Upper lobe of left lung (tissue), 6 donors: ENCODE measurements at regions not wholly inside any gene's neighbourhood (a gene's known extent, or its start where the extent isn't known, plus 50 kb on each side); places are given as distances from the start of the nearest gene placed in this dataset.

Source experiments
- ATAC-seq, 2 donors: fragments of 200-7000 bp; cut with Tn5 transposase; one replicate each; pipeline ENCODE4 v1.9.1; 2022; ENCODE audit warnings: mild to moderate bottlenecking in 2 of 2, moderate library complexity in 2 of 2; ENCODE audit not compliant: low FRiP score in 2 of 2
- DNase-seq, 2 donors: peaks; one replicate each; pipeline ENCODE4 v3.0.0-alpha.2; 2019 to 2020
- H3K27ac ChIP-seq, 4 donors: fragments of 200-600 bp; sonication (generic); one replicate each; pipeline ENCODE4 v1.5.1; 2016 to 2019
- H3K27me3 ChIP-seq, 4 donors: fragments of 200-600 bp; sonication (generic); one replicate each; pipeline ENCODE4 v1.5.1; 2017 to 2019
- H3K36me3 ChIP-seq, 4 donors: fragments of 200-600 bp; sonication (generic); one replicate each; pipeline ENCODE4 v1.5.1; 2016 to 2019
- H3K4me1 ChIP-seq, 4 donors: fragments of 200-600 bp; sonication (generic); one replicate each; pipeline ENCODE4 v1.5.1; 2018 to 2019
- H3K4me3 ChIP-seq, 4 donors: fragments of 200-600 bp; sonication (generic); one replicate each; pipeline ENCODE4 v1.5.1; 2017 to 2019; ENCODE audit warnings: mild to moderate bottlenecking in 2 of 4, moderate library complexity in 1 of 4
- H3K9me3 ChIP-seq, 4 donors: fragments of 200-600 bp; sonication (generic); one replicate each; pipeline ENCODE4 v1.5.1; 2018 to 2019
- CTCF ChIP-seq, 6 experiments: fragments of 450-650 bp in 4 of 6; fragments of 200-600 bp in 2 of 6; sonication (generic) in 2 of 6; IDR thresholded peaks; one replicate each; pipeline ENCODE4 v1.5.1; 2016 to 2019; ENCODE audit warnings: antibody characterized with exemption in 6 of 6
- EP300 ChIP-seq, 4 donors: sonication (generic); formaldehyde crosslinking; IDR thresholded peaks; one replicate each; pipeline ENCODE4 v1.5.1; 2017; ENCODE audit warnings: antibody characterized with exemption in 4 of 4, control low read depth in 2 of 4
- POLR2A ChIP-seq, 4 donors: fragments of 450-650 bp; IDR thresholded peaks; one replicate each; pipeline ENCODE4 v1.5.1; 2016 to 2017; ENCODE audit warnings: antibody characterized with exemption in 4 of 4, mild to moderate bottlenecking in 2 of 4
- POLR2AphosphoS5 ChIP-seq, 2 donors: sonication (generic); formaldehyde crosslinking; IDR thresholded peaks; one replicate each; pipeline ENCODE4 v1.5.1; 2017; ENCODE audit warnings: antibody characterized with exemption in 2 of 2
- WGBS, 2 donors: methylation state at CpG; one replicate each; pipeline ENCODE4 v1.1.5; 2017 to 2018; 5-methylcytosine and 5-hydroxymethylcytosine counted together
- donor health status: DM: no; HTN: no; CAD: no; lungs with moderate emphysema.
- donor health status: DM: no; HTN: yes; CAD: no; lungs with severe emphysema.

- Histone ChIP-seq H3K4me3 (no peak overlapping the region), H3K36me3 (no peaks in the 10 kb centered on the region), H3K27ac (no peak overlapping the region), H3K27me3 (no peaks in the 10 kb centered on the region), H3K9me3 (no peaks in the 10 kb centered on the region), H3K4me1 (no peaks in the 10 kb centered on the region)
- TF ChIP-seq POLR2A (IDR thresholded peaks at IDR 0.05): no peak
- TF ChIP-seq EP300 (IDR thresholded peaks at IDR 0.05): no peak
- no peak for TF ChIP-seq POLR2AphosphoS5 (IDR thresholded peaks at IDR 0.05)
- TF ChIP-seq CTCF (IDR thresholded peaks at IDR 0.05): no peak
- WGBS, 2 donors: 77 to 83% methylated on average over 1 of the region's 1 CpG
- ATAC-seq: no peak
- no peak for DNase-seq
Observed at GRCh38 chr6:23713211-23713610, 412.8 kb upstream of the NRSN1 start.

- ATAC-seq: peak in 1 of 2 donors; percentile 43
- H3K4me3 ChIP-seq: no peak overlapping the region
- peaks cover 0 to 11% (median 4%) of the 10 kb centered on the region in 4 donors for H3K4me1 ChIP-seq
- peak in 1 of 2 donors; percentile 22 for DNase-seq
- H3K9me3 ChIP-seq: no peaks in the 10 kb centered on the region
- no peaks in the 10 kb centered on the region for H3K27me3 ChIP-seq
- H3K27ac ChIP-seq: peak overlapping the region in 1 of 4 donors; percentile 34
- H3K36me3 ChIP-seq: no peaks in the 10 kb centered on the region
- WGBS, 2 donors: 32 to 36% methylated on average over 2 of the region's 2 CpGs
- TF ChIP-seq EP300 (IDR thresholded peaks at IDR 0.05) (no peak), POLR2AphosphoS5 (IDR thresholded peaks at IDR 0.05) (peak in 1 of 2 donors; percentile 41)
Observed at GRCh38 chr6:23728707-23729106, 397.3 kb upstream of the NRSN1 start.

- no peak for TF ChIP-seq CTCF (IDR thresholded peaks at IDR 0.05)
- no peak for TF ChIP-seq EP300 (IDR thresholded peaks at IDR 0.05)
- no peak for TF ChIP-seq POLR2A (IDR thresholded peaks at IDR 0.05)
- no peak for TF ChIP-seq POLR2AphosphoS5 (IDR thresholded peaks at IDR 0.05)
- Histone ChIP-seq H3K27me3 (no peaks in the 10 kb centered on the region), H3K4me1 (peaks cover 0 to 11% (median 4%) of the 10 kb centered on the region in 4 donors), H3K27ac (no peak overlapping the region), H3K4me3 (no peak overlapping the region), H3K36me3 (no peaks in the 10 kb centered on the region), H3K9me3 (no peaks in the 10 kb centered on the region)
- 84 to 90% methylated on average over 4 of the region's 4 CpGs for WGBS, 2 donors
- no peak for ATAC-seq
- no peak for DNase-seq
Observed at GRCh38 chr6:23731609-23732008, 394.4 kb upstream of the NRSN1 start.

GRCh38 chr6:23732521-23732920 lies 393.5 kb upstream of the NRSN1 start:
- Histone ChIP-seq H3K4me3 (no peak overlapping the region), H3K27me3 (no peaks in the 10 kb centered on the region), H3K4me1 (peaks cover 0 to 11% (median 4%) of the 10 kb centered on the region in 4 donors), H3K27ac (no peak overlapping the region), H3K36me3 (no peaks in the 10 kb centered on the region), H3K9me3 (no peaks in the 10 kb centered on the region)
- ATAC-seq (no peak), DNase-seq (no peak)
- TF ChIP-seq POLR2AphosphoS5 (IDR thresholded peaks at IDR 0.05) (no peak), POLR2A (IDR thresholded peaks at IDR 0.05) (no peak)
- WGBS, 2 donors: 76 to 88% methylated on average over 3 of the region's 3 CpGs

- no peak for DNase-seq
- H3K27me3 ChIP-seq: no peaks in the 10 kb centered on the region
- no peak overlapping the region for H3K4me3 ChIP-seq
- H3K9me3 ChIP-seq: no peaks in the 10 kb centered on the region
- 52 to 69% methylated on average over 4 of the region's 4 CpGs for WGBS, 2 donors
- no peak for ATAC-seq
- H3K36me3 ChIP-seq: no peaks in the 10 kb centered on the region
- no peak for TF ChIP-seq CTCF (IDR thresholded peaks at IDR 0.05)
- no peak for TF ChIP-seq POLR2AphosphoS5 (IDR thresholded peaks at IDR 0.05)
- no peak for TF ChIP-seq POLR2A (IDR thresholded peaks at IDR 0.05)
- TF ChIP-seq EP300 (IDR thresholded peaks at IDR 0.05): no peak
- no peak overlapping the region for H3K27ac ChIP-seq
- no peaks in the 10 kb centered on the region for H3K4me1 ChIP-seq
Observed at GRCh38 chr6:23735151-23735550, 390.9 kb upstream of the NRSN1 start.

GRCh38 chr6:23736577-23736976 lies 389.4 kb upstream of the NRSN1 start:
- Histone ChIP-seq H3K4me1 (no peaks in the 10 kb centered on the region), H3K27me3 (no peaks in the 10 kb centered on the region), H3K36me3 (no peaks in the 10 kb centered on the region), H3K9me3 (no peaks in the 10 kb centered on the region), H3K27ac (no peak overlapping the region), H3K4me3 (no peak overlapping the region)
- TF ChIP-seq POLR2AphosphoS5 (IDR thresholded peaks at IDR 0.05) (no peak), POLR2A (IDR thresholded peaks at IDR 0.05) (no peak), CTCF (IDR thresholded peaks at IDR 0.05) (no peak), EP300 (IDR thresholded peaks at IDR 0.05) (no peak)
- 73 to 76% methylated on average over 3 of the region's 3 CpGs for WGBS, 2 donors
- ATAC-seq (no peak), DNase-seq (no peak)
